HG02588 (cell line): ENCODE measurements at regions not wholly inside any gene's neighbourhood (a gene's known extent, or its start where the extent isn't known, plus 50 kb on each side); places are given as distances from the start of the nearest gene placed in this dataset.
"Not testable (repeated sequence)": the region's sequence is repeated elsewhere in the genome, so short reads cannot be mapped to it uniquely, and the experiment has no call there.

Source experiments
- ATAC-seq: cut with Tn5 transposase; IDR thresholded peaks from one replicate; pipeline ENCODE4 v1.9.1; 2021; ENCODE audit warnings: mild to moderate bottlenecking, moderate library complexity; ENCODE audit not compliant: unreplicated experiment

- no peak for ATAC-seq
Observed at GRCh38 chr5:2166979-2167377, 284.3 kb upstream of the IRX4 start.

- ATAC-seq, result no peak
Observed at GRCh38 chr5:2166306-2166978, 283.7 kb upstream of the IRX4 start.

DNA sequence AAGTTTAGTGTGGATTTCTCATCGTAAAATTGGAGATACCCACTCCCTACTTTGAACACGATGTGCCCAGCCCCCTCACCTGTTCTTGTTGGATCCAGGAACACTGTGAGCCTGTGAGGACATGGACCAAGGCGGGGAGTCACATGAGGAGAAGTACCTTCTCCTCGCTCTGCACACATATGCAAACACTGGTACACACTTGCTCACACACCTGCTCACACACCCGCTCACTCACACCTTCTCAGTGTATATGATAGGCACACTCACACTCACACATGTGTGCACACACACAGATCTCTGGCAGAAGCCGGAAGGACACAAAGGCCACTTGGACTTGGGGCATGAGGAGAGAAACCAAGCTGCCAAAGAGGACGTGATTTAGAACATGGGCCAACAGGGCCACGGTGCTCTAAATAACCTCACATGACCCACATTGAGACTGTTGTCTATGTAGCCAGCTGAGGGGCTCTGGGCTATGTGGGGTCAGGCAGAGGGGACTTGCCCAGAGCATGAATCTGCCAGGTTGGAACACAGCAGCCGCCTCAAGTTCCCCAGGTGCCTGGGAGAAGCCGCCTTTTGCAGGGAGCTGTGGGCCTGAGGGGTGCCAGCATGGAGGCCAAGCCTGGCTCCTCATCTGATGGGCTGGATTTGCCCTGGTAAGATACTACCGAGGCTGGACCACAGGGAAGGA lies 283.0 kb upstream of the IRX4 start:
- ATAC-seq, result no peak

DNA sequence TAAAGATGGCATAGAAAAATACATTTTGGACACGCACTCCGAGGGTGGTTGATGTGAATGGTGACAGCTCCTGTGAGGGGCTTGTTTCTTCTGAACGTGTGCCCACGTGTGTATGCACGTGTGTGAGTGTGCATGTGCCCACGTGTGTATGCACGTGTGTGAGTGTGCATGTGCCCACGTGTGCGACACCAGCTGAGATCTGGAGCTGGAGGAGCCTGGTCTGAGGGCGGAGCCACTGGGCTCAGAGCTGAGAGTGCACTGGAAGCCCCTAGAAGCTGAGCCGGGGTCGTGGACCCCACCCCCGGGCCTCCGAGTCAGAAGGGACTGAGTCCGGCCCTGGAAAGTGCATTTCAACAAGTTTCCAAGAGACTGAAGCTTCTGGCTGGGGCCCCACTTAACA lies 282.5 kb upstream of the IRX4 start:
- ATAC-seq, result no peak

DNA sequence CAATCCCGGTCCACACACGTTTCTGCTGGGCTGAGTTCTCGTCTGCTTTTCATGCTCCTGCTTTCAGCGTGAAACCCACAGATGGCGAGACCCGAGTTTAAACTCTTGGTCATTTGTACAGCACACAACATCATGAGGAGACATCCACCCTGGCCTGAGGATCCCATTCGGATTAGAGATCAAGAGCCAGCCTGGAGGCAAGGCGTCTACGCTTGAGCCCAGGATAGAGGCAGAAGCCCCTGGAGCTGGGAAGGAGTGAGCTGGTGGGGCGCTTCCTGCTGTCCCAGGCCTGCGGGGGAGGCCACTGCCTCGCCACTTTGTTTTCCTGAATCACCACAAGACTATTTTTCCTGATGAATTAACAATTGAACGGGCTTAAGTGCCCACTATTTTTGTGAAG lies 281.9 kb upstream of the IRX4 start:
- no peak for ATAC-seq

DNA sequence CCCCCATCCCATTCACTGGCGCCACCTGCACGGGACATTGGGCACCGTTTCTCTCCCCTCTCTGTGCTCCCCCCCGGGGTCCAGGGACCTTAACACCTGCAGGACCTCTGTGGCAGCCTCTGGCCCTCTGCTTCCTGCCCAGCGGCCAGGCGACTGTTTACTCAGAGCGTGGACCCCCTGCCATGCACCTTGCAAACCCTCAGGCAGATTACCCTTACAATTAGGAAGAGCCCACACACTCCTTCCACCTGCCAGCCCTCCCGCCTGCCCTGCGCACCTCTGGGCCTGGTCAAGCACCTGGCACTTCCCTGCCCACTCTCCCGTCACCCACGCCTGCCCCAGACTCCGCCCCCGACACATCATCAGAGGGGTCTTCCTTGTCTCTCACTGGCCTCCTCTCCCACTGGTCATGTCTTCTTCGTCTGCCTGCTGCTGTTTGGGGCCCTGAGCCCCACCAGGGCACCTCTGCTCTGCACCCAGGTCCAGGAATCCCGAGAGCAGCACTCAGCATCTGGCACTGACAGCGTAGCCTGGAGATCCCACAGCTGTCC lies 281.3 kb upstream of the IRX4 start:
- ATAC-seq, result no peak

DNA sequence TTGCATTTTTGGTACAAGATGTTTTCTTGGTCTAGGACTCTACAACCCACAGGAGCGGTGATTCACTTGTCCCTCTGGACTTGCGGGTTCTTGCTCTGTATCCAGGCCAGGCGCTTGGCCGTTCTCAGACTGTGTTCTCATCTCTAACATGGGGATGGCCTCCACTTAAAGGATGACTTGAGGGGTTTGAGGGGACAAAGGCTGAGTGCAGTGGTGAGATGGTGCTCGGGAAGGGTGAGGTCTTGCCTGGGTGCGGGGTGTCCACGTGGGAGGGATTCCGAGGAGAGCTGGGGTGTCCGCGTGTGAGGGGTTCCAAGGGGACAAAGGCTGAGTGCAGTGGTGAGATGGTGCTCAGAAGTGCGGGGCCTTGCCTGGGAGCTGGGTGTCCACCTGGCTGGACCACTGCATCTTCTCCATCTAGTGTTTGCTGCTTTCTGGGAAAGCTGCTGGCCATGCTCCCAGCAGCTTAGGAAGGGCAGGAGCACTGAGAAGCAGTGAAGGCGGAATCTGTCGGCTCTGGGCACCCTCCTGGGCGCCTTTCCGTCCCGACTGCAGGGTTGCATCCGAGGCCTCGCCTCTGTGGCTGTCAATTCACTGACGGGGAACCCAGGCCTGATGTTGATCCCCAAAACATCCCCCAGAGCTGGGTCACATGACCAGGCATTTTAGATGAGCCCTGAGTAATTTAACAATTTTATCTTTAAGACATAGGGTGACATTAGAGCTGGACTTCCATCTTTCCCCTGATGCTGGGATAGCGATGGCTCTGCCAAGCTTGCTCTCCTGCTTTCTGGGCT lies 280.5 kb upstream of the IRX4 start:
- ATAC-seq, result no peak

- ATAC-seq, result no peak
Observed at GRCh38 chr5:2160811-2161210, 278.1 kb upstream of the IRX4 start.

GRCh38 chr5:2158767-2159166 lies 276.0 kb upstream of the IRX4 start:
- ATAC-seq, result no peak

DNA sequence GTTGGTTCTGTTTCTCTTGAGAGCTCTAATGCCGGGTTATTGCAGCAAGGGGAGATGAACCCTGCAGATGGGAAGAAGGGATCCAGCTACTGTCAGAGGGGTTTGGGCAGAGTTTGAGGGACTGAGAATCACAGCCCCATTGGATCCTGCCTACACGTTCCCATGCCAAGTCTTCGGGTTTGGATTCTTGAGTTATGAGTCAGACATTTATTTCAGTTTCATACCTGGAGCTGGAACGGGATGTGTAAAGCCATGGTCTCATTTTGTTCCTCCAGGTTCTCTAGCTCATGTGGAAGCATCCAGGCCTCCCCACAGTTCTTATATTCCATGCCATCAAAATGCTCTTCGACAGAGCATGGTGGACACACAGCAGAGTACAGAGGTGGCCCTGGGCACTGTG lies 275.4 kb upstream of the IRX4 start:
- ATAC-seq, result no peak

GRCh38 chr5:2157372-2157771 lies 274.6 kb upstream of the IRX4 start:
- ATAC-seq, result no peak

GRCh38 chr5:2156358-2157059 lies 273.8 kb upstream of the IRX4 start:
- no peak for ATAC-seq

GRCh38 chr5:2155556-2155955 lies 272.8 kb upstream of the IRX4 start:
- ATAC-seq, result no peak

GRCh38 chr5:2153802-2154201 lies 271.1 kb upstream of the IRX4 start:
- no peak for ATAC-seq

- ATAC-seq, result no peak
Observed at GRCh38 chr5:2153350-2153749, 270.6 kb upstream of the IRX4 start.

- not testable (repeated sequence) for ATAC-seq
Observed at GRCh38 chr5:2151301-2151888, 268.7 kb upstream of the IRX4 start.

DNA sequence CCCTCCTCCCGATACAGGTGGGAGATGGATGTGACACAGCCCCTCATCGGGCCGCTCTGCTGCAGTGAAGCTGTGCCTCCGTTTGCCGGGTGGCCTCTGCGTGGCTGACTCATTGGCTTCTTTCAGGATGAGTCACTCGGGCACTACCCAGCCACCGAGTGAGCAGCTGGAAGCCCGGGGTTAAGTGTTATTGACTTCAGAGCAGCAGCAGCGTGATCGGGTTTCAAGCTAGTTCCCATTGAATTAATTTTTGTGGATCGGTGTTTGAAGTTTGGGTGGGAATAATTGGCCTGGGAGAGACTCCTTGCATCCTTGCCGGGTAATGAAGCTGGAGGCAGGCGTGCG lies 266.4 kb upstream of the IRX4 start:
- ATAC-seq, result peak; percentile 96

GRCh38 chr5:2148312-2149194 lies 265.8 kb upstream of the IRX4 start:
- ATAC-seq, result peak; percentile 19

DNA sequence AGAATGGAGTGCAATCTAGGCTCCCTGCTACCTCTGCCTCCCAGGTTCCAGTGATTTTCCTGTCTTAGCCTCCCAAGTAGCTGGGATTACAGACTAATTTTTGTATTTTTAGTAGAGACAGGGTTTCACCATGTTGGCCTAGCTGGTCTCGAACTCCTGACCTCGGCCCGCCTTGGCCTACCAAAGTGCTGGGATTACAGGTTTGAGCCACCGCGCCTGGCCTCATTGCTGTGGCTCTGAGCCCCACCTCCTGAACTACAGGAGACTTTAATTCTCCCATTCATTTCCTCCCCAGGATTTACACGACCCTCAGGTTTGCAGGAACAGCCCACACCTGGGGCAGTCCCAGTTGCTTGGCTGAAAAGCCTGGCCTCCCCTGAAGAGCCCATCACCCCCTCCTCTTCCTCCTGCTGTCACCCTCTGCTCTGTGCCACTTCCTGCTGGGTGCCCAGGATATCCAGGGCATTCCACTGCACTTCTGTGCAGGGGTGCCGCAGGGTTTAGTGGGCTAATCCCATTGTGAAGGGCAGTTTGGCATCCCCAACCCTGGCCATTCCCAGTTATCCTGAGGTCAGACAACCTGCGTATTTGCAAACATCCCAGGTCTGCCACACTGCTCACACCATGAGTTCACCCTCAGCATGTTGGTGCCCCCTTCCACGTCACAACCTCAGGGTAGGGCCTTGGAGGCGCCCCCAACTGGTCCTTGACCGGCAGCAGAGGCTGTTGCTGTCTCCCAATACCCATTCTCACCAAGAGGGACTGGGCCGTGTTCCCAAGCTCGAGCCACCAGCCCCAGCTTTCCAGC lies 265.0 kb upstream of the IRX4 start:
- no peak for ATAC-seq
